ENCODE measurements at regions not wholly inside any gene's neighbourhood (a gene's known extent, or its start where the extent isn't known, plus 50 kb on each side); places are given as distances from the start of the nearest gene placed in this dataset.

GRCh38 chr5:165104611-165105010 is 1599.2 kb downstream of the MAT2B start:
- H3K9me3 ChIP-seq (ENCODE audit: control insufficient read depth, low read length) = no peaks in the 10 kb centered on the region
- no peaks in the 10 kb centered on the region for H3K36me3 ChIP-seq (ENCODE audit: control insufficient read depth, insufficient read depth, low read length)
- no peak overlapping the region for H3K4me3 ChIP-seq (ENCODE audit: low read length)
- H3K9ac ChIP-seq (ENCODE audit: low read length) = no peak overlapping the region
- no peaks in the 10 kb centered on the region for H3K4me1 ChIP-seq (ENCODE audit: control insufficient read depth, insufficient read depth, low read length)
- H3K27me3 ChIP-seq (ENCODE audit: control insufficient read depth, insufficient read depth, low read length) = no peaks in the 10 kb centered on the region

GRCh38 chr5:165108809-165109208 is 1603.4 kb downstream of the MAT2B start:
- H3K36me3 ChIP-seq (ENCODE audit: control insufficient read depth, insufficient read depth, low read length) = no peaks in the 10 kb centered on the region
- H3K4me1 ChIP-seq (ENCODE audit: control insufficient read depth, insufficient read depth, low read length) = no peaks in the 10 kb centered on the region
- no peaks in the 10 kb centered on the region for H3K27me3 ChIP-seq (ENCODE audit: control insufficient read depth, insufficient read depth, low read length)
- H3K4me3 ChIP-seq (ENCODE audit: low read length) = no peak overlapping the region
- no peak overlapping the region for H3K9ac ChIP-seq (ENCODE audit: low read length)
- H3K9me3 ChIP-seq (ENCODE audit: control insufficient read depth, low read length) = no peaks in the 10 kb centered on the region

- H3K27me3 ChIP-seq (ENCODE audit: control insufficient read depth, insufficient read depth, low read length) = no peaks in the 10 kb centered on the region
Measured at GRCh38 chr5:165119175-165119574, 1613.8 kb downstream of the MAT2B start.

GRCh38 chr5:165126598-165126997 is 1621.2 kb downstream of the MAT2B start:
- H3K27me3 ChIP-seq (ENCODE audit: control insufficient read depth, insufficient read depth, low read length) = no peaks in the 10 kb centered on the region
- no peaks in the 10 kb centered on the region for H3K4me1 ChIP-seq (ENCODE audit: control insufficient read depth, insufficient read depth, low read length)
- H3K36me3 ChIP-seq (ENCODE audit: control insufficient read depth, insufficient read depth, low read length) = no peaks in the 10 kb centered on the region
- no peak overlapping the region for H3K4me3 ChIP-seq (ENCODE audit: low read length)
- H3K9ac ChIP-seq (ENCODE audit: low read length) = no peak overlapping the region
- no peaks in the 10 kb centered on the region for H3K9me3 ChIP-seq (ENCODE audit: control insufficient read depth, low read length)

More at GRCh38 chr5:165119175-165119574, 1613.8 kb downstream of the MAT2B start:
- H3K9me3 ChIP-seq (ENCODE audit: control insufficient read depth, low read length) = no peaks in the 10 kb centered on the region
- H3K9ac ChIP-seq (ENCODE audit: low read length) = no peak overlapping the region
- H3K36me3 ChIP-seq (ENCODE audit: control insufficient read depth, insufficient read depth, low read length) = no peaks in the 10 kb centered on the region
- H3K4me1 ChIP-seq (ENCODE audit: control insufficient read depth, insufficient read depth, low read length) = no peaks in the 10 kb centered on the region
- no peak overlapping the region for H3K4me3 ChIP-seq (ENCODE audit: low read length)

GRCh38 chr5:165127941-165128340 is 1622.5 kb downstream of the MAT2B start:
- H3K4me1 ChIP-seq (ENCODE audit: control insufficient read depth, insufficient read depth, low read length) = no peaks in the 10 kb centered on the region
- no peak overlapping the region for H3K4me3 ChIP-seq (ENCODE audit: low read length)
- H3K9ac ChIP-seq (ENCODE audit: low read length) = no peak overlapping the region
- no peaks in the 10 kb centered on the region for H3K9me3 ChIP-seq (ENCODE audit: control insufficient read depth, low read length)
- no peaks in the 10 kb centered on the region for H3K36me3 ChIP-seq (ENCODE audit: control insufficient read depth, insufficient read depth, low read length)
- H3K27me3 ChIP-seq (ENCODE audit: control insufficient read depth, insufficient read depth, low read length) = no peaks in the 10 kb centered on the region

- no peaks in the 10 kb centered on the region for H3K27me3 ChIP-seq (ENCODE audit: control insufficient read depth, insufficient read depth, low read length)
- no peaks in the 10 kb centered on the region for H3K9me3 ChIP-seq (ENCODE audit: control insufficient read depth, low read length)
- H3K4me3 ChIP-seq (ENCODE audit: low read length) = no peak overlapping the region
- no peaks in the 10 kb centered on the region for H3K36me3 ChIP-seq (ENCODE audit: control insufficient read depth, insufficient read depth, low read length)
- H3K4me1 ChIP-seq (ENCODE audit: control insufficient read depth, insufficient read depth, low read length) = no peaks in the 10 kb centered on the region
- H3K9ac ChIP-seq (ENCODE audit: low read length) = no peak overlapping the region
Measured at GRCh38 chr5:165130656-165131055, 1625.2 kb downstream of the MAT2B start.

- Histone ChIP-seq H3K9me3 (ENCODE audit: control insufficient read depth, low read length) (no peaks in the 10 kb centered on the region), H3K36me3 (ENCODE audit: control insufficient read depth, insufficient read depth, low read length) (no peaks in the 10 kb centered on the region), H3K27me3 (ENCODE audit: control insufficient read depth, insufficient read depth, low read length) (no peaks in the 10 kb centered on the region), H3K4me3 (ENCODE audit: low read length) (no peak overlapping the region), H3K4me1 (ENCODE audit: control insufficient read depth, insufficient read depth, low read length) (no peaks in the 10 kb centered on the region), H3K9ac (ENCODE audit: low read length) (no peak overlapping the region)
Measured at GRCh38 chr5:165134155-165134554, 1628.7 kb downstream of the MAT2B start.

GRCh38 chr5:165135565-165135964 is 1630.1 kb downstream of the MAT2B start:
- Histone ChIP-seq H3K9ac (ENCODE audit: low read length) (no peak overlapping the region), H3K9me3 (ENCODE audit: control insufficient read depth, low read length) (no peaks in the 10 kb centered on the region), H3K27me3 (ENCODE audit: control insufficient read depth, insufficient read depth, low read length) (no peaks in the 10 kb centered on the region), H3K4me1 (ENCODE audit: control insufficient read depth, insufficient read depth, low read length) (no peaks in the 10 kb centered on the region), H3K4me3 (ENCODE audit: low read length) (no peak overlapping the region), H3K36me3 (ENCODE audit: control insufficient read depth, insufficient read depth, low read length) (no peaks in the 10 kb centered on the region)

GRCh38 chr5:165137701-165138100 is 1632.3 kb downstream of the MAT2B start:
- no peaks in the 10 kb centered on the region for H3K27me3 ChIP-seq (ENCODE audit: control insufficient read depth, insufficient read depth, low read length)
- no peaks in the 10 kb centered on the region for H3K4me1 ChIP-seq (ENCODE audit: control insufficient read depth, insufficient read depth, low read length)
- H3K9ac ChIP-seq (ENCODE audit: low read length) = no peak overlapping the region
- H3K4me3 ChIP-seq (ENCODE audit: low read length) = no peak overlapping the region
- H3K36me3 ChIP-seq (ENCODE audit: control insufficient read depth, insufficient read depth, low read length) = no peaks in the 10 kb centered on the region
- H3K9me3 ChIP-seq (ENCODE audit: control insufficient read depth, low read length) = no peaks in the 10 kb centered on the region

- H3K27me3 ChIP-seq (ENCODE audit: control insufficient read depth, insufficient read depth, low read length) = no peaks in the 10 kb centered on the region
- H3K4me1 ChIP-seq (ENCODE audit: control insufficient read depth, insufficient read depth, low read length) = no peaks in the 10 kb centered on the region
- H3K9ac ChIP-seq (ENCODE audit: low read length) = no peak overlapping the region
- no peak overlapping the region for H3K4me3 ChIP-seq (ENCODE audit: low read length)
- no peaks in the 10 kb centered on the region for H3K9me3 ChIP-seq (ENCODE audit: control insufficient read depth, low read length)
- no peaks in the 10 kb centered on the region for H3K36me3 ChIP-seq (ENCODE audit: control insufficient read depth, insufficient read depth, low read length)
Measured at GRCh38 chr5:165138236-165138635, 1632.8 kb downstream of the MAT2B start.

- no peak overlapping the region for H3K4me3 ChIP-seq (ENCODE audit: low read length)
Measured at GRCh38 chr5:165139262-165139661, 1633.8 kb downstream of the MAT2B start.

GRCh38 chr5:165139721-165140120 is 1634.3 kb downstream of the MAT2B start:
- no peak overlapping the region for H3K9ac ChIP-seq (ENCODE audit: low read length)
- H3K4me1 ChIP-seq (ENCODE audit: control insufficient read depth, insufficient read depth, low read length) = no peaks in the 10 kb centered on the region
- H3K36me3 ChIP-seq (ENCODE audit: control insufficient read depth, insufficient read depth, low read length) = no peaks in the 10 kb centered on the region
- H3K9me3 ChIP-seq (ENCODE audit: control insufficient read depth, low read length) = no peaks in the 10 kb centered on the region
- H3K27me3 ChIP-seq (ENCODE audit: control insufficient read depth, insufficient read depth, low read length) = no peaks in the 10 kb centered on the region
- H3K4me3 ChIP-seq (ENCODE audit: low read length) = no peak overlapping the region

More at GRCh38 chr5:165139262-165139661, 1633.8 kb downstream of the MAT2B start:
- Histone ChIP-seq H3K36me3 (ENCODE audit: control insufficient read depth, insufficient read depth, low read length) (no peaks in the 10 kb centered on the region), H3K9me3 (ENCODE audit: control insufficient read depth, low read length) (no peaks in the 10 kb centered on the region), H3K27me3 (ENCODE audit: control insufficient read depth, insufficient read depth, low read length) (no peaks in the 10 kb centered on the region), H3K9ac (ENCODE audit: low read length) (no peak overlapping the region), H3K4me1 (ENCODE audit: control insufficient read depth, insufficient read depth, low read length) (no peaks in the 10 kb centered on the region)

GRCh38 chr5:165143741-165144140 is 1638.3 kb downstream of the MAT2B start:
- no peaks in the 10 kb centered on the region for H3K27me3 ChIP-seq (ENCODE audit: control insufficient read depth, insufficient read depth, low read length)
- no peak overlapping the region for H3K9ac ChIP-seq (ENCODE audit: low read length)
- H3K4me1 ChIP-seq (ENCODE audit: control insufficient read depth, insufficient read depth, low read length) = no peaks in the 10 kb centered on the region
- no peaks in the 10 kb centered on the region for H3K9me3 ChIP-seq (ENCODE audit: control insufficient read depth, low read length)
- no peaks in the 10 kb centered on the region for H3K36me3 ChIP-seq (ENCODE audit: control insufficient read depth, insufficient read depth, low read length)
- no peak overlapping the region for H3K4me3 ChIP-seq (ENCODE audit: low read length)

Data from mucosa of stomach (tissue), 1 donor.